GM10266 (cell line): ENCODE measurements at regions not wholly inside any gene's neighbourhood (a gene's known extent, or its start where the extent isn't known, plus 50 kb on each side); places are given as distances from the start of the nearest gene placed in this dataset.
A peak's percentile ranks its signal among the peaks of the same experiment; 100 is the strongest.

Source experiments
- DNase-seq: peaks from one replicate; pipeline ENCODE4 v3.0.0; 2012; ENCODE audit errors: extremely low spot score
- CTCF ChIP-seq: IDR thresholded peaks from 2 replicates; pipeline ENCODE4 v1.5.1; 2012; ENCODE audit warnings: mild to moderate bottlenecking, low read depth; ENCODE audit not compliant: control insufficient read depth, insufficient read depth; ENCODE audit errors: missing control alignments

- no peak for DNase-seq
- TF ChIP-seq CTCF = no peak
Observed at GRCh38 chr1:38603907-38604306, 255.7 kb downstream of the RRAGC start.

GRCh38 chr1:38600905-38601304 lies 258.7 kb downstream of the RRAGC start:
- no peak for DNase-seq
- no peak for TF ChIP-seq CTCF

DNA sequence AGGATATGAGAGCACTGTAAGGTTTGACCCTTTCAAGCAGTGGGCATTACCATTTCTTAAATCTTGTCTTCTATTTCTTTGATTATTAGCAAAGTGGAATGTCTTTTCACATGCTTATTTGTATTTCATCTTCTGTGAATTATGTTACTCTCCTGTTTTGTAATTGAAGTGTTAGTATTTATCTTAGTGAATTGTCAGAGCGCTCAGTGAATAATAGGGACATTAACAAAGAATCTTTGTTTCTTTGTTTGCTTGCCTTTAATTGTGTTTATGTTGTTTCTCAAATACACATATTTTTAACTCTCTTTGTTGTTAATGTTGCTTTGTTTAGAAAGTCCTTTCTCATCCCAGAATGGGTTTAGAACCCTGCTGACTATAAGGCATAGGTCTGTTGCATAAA lies 259.3 kb downstream of the RRAGC start:
- no peak for DNase-seq
- no peak for TF ChIP-seq CTCF

DNA sequence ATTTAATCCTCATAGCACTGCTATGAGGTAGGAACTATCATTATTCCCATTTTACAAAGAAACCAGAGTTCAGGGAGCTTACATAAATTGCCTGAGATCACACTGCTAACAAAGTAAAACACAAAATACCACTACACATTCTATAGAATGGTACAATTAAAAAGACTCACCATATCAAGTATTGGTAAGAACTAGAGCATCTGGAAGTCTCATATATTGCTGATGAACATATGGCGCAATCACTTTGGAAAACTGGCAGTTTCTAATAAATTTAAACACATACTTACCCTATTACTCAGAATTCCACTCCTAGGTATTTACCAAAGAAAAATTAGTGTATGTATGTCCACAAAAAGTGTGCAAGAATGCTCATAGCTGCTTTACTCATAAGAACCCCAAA lies 261.5 kb downstream of the RRAGC start:
- DNase-seq = no peak
- no peak for TF ChIP-seq CTCF

GRCh38 chr1:38589036-38589435 lies 270.5 kb downstream of the RRAGC start:
- TF ChIP-seq CTCF = no peak
- DNase-seq = no peak

DNA sequence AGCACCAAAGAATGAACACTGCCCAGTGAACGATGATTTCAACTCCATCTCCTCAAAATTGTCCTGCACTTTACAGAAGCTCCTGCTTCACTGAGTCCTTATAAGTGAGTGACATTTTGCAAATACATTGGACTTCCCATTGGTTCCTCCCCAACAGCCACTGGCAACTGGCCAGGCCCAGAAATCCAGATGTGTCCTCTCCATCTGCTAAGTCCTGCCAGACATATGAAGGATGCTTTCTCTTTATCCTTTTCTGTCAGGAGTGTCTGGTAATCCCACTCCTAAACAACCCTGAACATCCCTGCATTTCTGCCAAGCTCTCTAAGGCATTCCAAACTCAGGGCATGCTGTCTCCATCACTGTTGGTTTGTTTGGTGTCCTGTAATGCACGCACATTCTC lies 271.8 kb downstream of the RRAGC start:
- DNase-seq = no peak
- TF ChIP-seq CTCF = no peak

DNA sequence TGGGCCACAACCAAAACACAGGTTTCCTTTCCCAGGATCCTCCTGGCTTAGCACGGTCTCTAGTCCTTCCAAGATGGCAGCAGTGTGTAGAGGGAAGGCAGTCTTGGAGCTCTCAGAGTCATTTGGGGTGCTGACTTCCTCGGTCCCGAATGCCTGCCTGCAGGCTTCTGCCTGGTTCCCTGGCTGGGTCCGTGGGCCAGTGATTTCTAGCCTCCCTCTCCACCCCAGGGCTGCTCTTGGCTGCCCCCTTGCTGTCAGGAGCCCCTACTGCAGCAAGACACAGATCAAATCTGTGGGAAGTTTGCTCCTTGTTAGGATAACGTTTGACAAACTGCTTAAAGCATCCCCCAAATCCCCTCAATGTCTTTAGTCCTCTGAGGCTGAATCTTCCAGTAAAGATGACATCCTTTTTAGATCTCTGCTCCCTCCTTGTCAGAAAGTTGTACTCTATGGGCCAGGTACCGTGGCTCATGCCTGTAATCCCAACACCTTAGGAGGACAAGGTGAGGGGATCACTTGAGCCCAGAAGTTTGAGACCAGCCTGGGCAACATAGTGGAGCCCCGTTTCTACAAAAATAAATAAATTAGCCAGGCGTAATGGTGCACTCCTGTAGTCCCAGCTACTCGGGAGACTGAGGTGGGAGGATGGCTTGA lies 272.5 kb downstream of the RRAGC start:
- peak; percentile 95 for TF ChIP-seq CTCF
- peak; percentile 82 for DNase-seq
